Neural progenitor cell (in vitro differentiated cells): ENCODE measurements at regions not wholly inside any gene's neighbourhood (a gene's known extent, or its start where the extent isn't known, plus 50 kb on each side); places are given as distances from the start of the nearest gene placed in this dataset.

Source experiments
- EZH2 ChIP-seq: fragments of 200-600 bp; sonication (generic); IDR thresholded peaks from 2 replicates; pipeline ENCODE4 v1.6.1; 2017; ENCODE audit warnings: antibody characterized with exemption, mild to moderate bottlenecking, moderate library complexity
- EZH2phosphoT487 ChIP-seq: fragments of 200-600 bp; sonication (generic); IDR thresholded peaks from 2 replicates; pipeline ENCODE4 v1.6.1; 2017; ENCODE audit warnings: antibody characterized with exemption
- TF ChIP-seq, protein P1 (sequence below): fragments of 200-600 bp; sonication (generic); IDR thresholded peaks from 2 replicates; pipeline ENCODE4 v1.5.1; 2017; ENCODE audit warnings: antibody characterized with exemption, mild to moderate bottlenecking

DNA sequence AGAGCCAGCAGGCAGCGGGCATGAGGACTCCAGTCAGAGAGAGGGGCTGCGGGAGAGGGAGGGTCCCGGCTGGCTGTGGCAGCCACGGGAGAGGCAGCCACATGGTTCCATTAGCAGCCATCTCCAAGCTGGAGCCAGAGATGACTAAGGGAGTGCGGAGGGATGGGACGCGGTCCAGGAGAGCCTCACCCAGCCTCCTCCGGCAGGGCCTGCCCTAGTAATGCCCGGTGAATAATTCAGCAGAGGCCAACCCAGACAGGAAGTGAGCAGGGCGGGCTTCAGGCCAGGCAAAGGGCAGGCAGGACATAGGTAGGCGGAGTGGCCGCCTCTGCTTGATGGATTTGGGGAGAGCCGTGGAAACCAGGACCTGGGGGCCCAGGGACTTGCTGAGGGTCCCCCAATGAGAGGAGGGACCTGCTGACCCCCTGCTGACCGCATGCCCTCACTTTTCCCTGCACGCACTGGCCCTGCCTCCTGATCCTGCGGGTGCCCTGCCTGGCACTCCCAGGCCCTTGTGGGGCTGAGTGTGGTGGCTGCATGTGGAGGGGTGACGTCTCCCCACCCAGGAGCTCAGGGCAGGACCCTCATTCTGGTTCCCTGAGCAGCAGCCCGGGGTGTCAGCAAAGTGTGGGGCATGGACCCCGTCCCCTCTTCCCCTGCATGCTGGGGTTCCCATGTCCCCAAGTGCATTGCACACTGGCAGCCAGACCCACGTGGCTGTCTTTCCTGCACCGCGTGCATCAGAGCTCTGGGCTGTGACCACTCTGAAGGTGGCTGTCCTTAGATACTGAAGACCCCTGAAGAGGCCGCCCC is 51.8 kb upstream of the SLCO4A1 start:
- TF ChIP-seq, protein P1, sequence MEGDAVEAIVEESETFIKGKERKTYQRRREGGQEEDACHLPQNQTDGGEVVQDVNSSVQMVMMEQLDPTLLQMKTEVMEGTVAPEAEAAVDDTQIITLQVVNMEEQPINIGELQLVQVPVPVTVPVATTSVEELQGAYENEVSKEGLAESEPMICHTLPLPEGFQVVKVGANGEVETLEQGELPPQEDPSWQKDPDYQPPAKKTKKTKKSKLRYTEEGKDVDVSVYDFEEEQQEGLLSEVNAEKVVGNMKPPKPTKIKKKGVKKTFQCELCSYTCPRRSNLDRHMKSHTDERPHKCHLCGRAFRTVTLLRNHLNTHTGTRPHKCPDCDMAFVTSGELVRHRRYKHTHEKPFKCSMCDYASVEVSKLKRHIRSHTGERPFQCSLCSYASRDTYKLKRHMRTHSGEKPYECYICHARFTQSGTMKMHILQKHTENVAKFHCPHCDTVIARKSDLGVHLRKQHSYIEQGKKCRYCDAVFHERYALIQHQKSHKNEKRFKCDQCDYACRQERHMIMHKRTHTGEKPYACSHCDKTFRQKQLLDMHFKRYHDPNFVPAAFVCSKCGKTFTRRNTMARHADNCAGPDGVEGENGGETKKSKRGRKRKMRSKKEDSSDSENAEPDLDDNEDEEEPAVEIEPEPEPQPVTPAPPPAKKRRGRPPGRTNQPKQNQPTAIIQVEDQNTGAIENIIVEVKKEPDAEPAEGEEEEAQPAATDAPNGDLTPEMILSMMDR: no peak
- TF ChIP-seq EZH2 (no peak), EZH2phosphoT487 (no peak)
